Stomach (tissue), 4 donors: ENCODE measurements at regions not wholly inside any gene's neighbourhood (a gene's known extent, or its start where the extent isn't known, plus 50 kb on each side); places are given as distances from the start of the nearest gene placed in this dataset.

Experiments used
- POLR2AphosphoS5 ChIP-seq, 3 donors: sonication (generic); formaldehyde crosslinking; IDR thresholded peaks; one replicate each; pipeline ENCODE4 v1.6.1; 2016; ENCODE audit warnings: antibody characterized with exemption in 3 of 3
- TF ChIP-seq, protein P1 (sequence below), 7 experiments: fragments of 450-650 bp in 4 of 7; fragments of 200-600 bp in 3 of 7; sonication (generic) in 3 of 7; IDR thresholded peaks; one replicate each; pipeline ENCODE4 v1.5.1; 2016 to 2019; ENCODE audit warnings: antibody characterized with exemption in 7 of 7, control low read depth in 2 of 7, mild to moderate bottlenecking in 1 of 7

DNA sequence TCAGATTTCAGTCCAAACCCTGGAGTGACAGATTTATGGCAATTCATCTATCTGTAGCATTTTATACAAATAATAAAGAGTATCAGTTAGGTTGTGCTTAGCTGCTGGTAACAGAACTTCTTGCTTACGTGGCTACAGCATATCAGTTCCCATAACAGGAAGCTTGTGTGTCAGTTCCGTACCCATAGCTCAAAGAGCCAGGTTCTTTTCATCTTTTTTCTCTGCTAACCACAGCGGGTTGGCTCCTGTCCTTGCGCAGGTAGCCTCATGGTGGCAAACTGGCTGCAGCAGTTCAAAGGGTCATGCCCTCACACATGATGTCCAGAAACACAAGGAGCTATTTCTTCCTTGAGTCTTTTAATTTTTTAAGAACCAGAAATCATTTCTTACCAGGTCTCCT is 1041.8 kb downstream of the GATA3 start:
- TF ChIP-seq, protein P1, sequence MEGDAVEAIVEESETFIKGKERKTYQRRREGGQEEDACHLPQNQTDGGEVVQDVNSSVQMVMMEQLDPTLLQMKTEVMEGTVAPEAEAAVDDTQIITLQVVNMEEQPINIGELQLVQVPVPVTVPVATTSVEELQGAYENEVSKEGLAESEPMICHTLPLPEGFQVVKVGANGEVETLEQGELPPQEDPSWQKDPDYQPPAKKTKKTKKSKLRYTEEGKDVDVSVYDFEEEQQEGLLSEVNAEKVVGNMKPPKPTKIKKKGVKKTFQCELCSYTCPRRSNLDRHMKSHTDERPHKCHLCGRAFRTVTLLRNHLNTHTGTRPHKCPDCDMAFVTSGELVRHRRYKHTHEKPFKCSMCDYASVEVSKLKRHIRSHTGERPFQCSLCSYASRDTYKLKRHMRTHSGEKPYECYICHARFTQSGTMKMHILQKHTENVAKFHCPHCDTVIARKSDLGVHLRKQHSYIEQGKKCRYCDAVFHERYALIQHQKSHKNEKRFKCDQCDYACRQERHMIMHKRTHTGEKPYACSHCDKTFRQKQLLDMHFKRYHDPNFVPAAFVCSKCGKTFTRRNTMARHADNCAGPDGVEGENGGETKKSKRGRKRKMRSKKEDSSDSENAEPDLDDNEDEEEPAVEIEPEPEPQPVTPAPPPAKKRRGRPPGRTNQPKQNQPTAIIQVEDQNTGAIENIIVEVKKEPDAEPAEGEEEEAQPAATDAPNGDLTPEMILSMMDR (IDR thresholded peaks at IDR 0.05) = no peak
- TF ChIP-seq POLR2AphosphoS5 (IDR thresholded peaks at IDR 0.05) = no peak
